ENCODE measurements at regions not wholly inside any gene's neighbourhood (a gene's known extent, or its start where the extent isn't known, plus 50 kb on each side); places are given as distances from the start of the nearest gene placed in this dataset.

DNA sequence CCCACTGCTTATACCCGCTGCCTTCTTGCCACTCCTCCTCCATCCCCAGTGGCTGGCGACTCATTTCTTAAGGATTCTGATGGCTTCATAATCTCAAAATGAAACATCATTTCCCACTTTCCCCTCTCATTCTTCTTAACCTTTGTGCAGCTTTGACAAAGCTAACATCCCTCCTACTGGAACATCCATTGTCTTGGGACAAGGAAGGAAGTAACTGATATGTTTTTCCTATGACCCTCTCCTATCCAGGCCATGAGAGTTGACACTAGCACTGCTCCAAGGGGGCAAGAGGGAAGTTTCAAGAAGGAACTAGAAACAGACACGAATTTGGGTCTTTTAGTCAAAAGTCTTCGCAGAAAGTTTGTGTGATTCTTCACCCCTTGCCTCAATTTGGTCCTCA is 71.7 kb upstream of the SNX2 start:
- ChIA-PET POLR2A (interaction anchor here (0.6 kb wide), 1 partner anchor 902 kb away, joined by 3 read pairs; no protein-coding TSS in a partner anchor), CTCF (interaction anchor here (0.6 to 4.2 kb wide), 41 partner anchors 9 to 916 kb away, joined by 3 to 74 read pairs (median 5); partner anchors contain the start of genes SNX2 and SNX24)
- Mint-ChIP-seq H3K4me1 (ENCODE audit: insufficient read depth, unreplicated experiment) (no peaks in the 10 kb centered on the region), H3K27ac (ENCODE audit: low read depth, unreplicated experiment) (no peak overlapping the region), H3K9me3 (ENCODE audit: unreplicated experiment) (no peaks in the 10 kb centered on the region), H3K27me3 (ENCODE audit: insufficient read depth, unreplicated experiment) (no peaks in the 10 kb centered on the region), H3K4me3 (ENCODE audit: unreplicated experiment) (no peak overlapping the region), H3K36me3 (ENCODE audit: insufficient read depth, unreplicated experiment) (no peaks in the 10 kb centered on the region)
- TF ChIP-seq, protein P1, sequence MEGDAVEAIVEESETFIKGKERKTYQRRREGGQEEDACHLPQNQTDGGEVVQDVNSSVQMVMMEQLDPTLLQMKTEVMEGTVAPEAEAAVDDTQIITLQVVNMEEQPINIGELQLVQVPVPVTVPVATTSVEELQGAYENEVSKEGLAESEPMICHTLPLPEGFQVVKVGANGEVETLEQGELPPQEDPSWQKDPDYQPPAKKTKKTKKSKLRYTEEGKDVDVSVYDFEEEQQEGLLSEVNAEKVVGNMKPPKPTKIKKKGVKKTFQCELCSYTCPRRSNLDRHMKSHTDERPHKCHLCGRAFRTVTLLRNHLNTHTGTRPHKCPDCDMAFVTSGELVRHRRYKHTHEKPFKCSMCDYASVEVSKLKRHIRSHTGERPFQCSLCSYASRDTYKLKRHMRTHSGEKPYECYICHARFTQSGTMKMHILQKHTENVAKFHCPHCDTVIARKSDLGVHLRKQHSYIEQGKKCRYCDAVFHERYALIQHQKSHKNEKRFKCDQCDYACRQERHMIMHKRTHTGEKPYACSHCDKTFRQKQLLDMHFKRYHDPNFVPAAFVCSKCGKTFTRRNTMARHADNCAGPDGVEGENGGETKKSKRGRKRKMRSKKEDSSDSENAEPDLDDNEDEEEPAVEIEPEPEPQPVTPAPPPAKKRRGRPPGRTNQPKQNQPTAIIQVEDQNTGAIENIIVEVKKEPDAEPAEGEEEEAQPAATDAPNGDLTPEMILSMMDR (IDR thresholded peaks at IDR 0.05; ENCODE audit: unreplicated experiment) = no peak
- BruUV-seq (replicated peaks) = no TSS peak
- no peak for DNase-seq (ENCODE audit: unreplicated experiment)
- intact Hi-C loops (cut with micrococcal nuclease) = loop anchor here (10.0 kb wide), 2 partner anchors 182 to 662 kb away; no protein-coding TSS in a partner anchor

DNA sequence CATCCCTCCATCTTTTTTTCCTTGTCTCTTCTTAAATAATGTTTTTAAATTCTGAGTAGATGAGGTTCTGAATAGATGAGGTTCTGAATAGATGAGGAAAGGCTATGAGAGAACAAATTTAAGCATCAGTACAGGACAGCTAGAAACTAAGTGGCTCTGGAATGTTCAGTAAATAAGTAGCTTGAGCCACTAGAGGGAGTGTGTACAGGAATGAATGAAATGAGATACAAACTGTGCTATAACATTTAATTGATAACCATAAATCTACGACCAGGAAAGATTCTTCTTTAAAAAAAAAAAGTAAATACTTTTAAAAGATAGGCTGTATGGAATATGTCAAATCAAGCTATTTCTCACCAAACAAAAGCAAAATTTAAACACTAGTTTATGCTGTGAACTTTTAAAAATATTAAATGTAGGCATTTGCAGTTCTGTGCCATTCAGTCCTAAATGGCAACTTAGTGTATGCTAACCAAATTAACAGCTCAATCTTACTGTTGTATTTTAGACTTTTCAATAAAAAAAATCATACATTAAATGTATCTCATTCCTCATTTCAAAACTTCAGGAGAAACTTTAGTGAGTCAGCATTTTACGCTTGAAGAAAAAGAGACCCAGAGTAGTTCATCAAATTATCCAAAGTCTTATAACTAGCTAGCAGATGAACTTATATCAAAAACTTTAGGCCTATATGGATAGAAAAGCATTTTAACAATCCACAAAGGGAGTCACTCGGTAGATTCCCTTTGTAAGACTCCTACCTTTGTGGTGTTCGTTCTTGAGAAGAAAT is 70.4 kb upstream of the SNX2 start:
- POLR2A ChIA-PET = interaction anchor here (0.6 to 2.6 kb wide), 9 partner anchors 9 to 741 kb away, joined by 3 to 18 read pairs (median 4); partner anchors contain the start of gene SNX2
- no peak overlapping the region for H3K4me3 Mint-ChIP-seq (ENCODE audit: unreplicated experiment)
- intact Hi-C loops (cut with micrococcal nuclease) = loop anchor here (1.0 to 10.0 kb wide), 5 partner anchors 72 to 660 kb away; no protein-coding TSS in a partner anchor
- peak; percentile 69 for DNase-seq (ENCODE audit: unreplicated experiment)
- no peaks in the 10 kb centered on the region for H3K9me3 Mint-ChIP-seq (ENCODE audit: unreplicated experiment)
- TF ChIP-seq, protein P1 (IDR thresholded peaks at IDR 0.05; ENCODE audit: unreplicated experiment) = peak; percentile 61
- no peaks in the 10 kb centered on the region for H3K4me1 Mint-ChIP-seq (ENCODE audit: insufficient read depth, unreplicated experiment)
- H3K36me3 Mint-ChIP-seq (ENCODE audit: insufficient read depth, unreplicated experiment) = no peaks in the 10 kb centered on the region
- CTCF ChIA-PET = interaction anchor here (0.5 to 4.2 kb wide), 89 partner anchors 11 to 1757 kb away, joined by 3 to 74 read pairs (median 4); partner anchors contain the start of genes SNX2 and SNX24
- H3K27ac Mint-ChIP-seq (ENCODE audit: low read depth, unreplicated experiment) = no peak overlapping the region
- H3K27me3 Mint-ChIP-seq (ENCODE audit: insufficient read depth, unreplicated experiment) = no peaks in the 10 kb centered on the region
- BruUV-seq (replicated peaks) = no TSS peak

- DNase-seq (ENCODE audit: unreplicated experiment) = no peak
- H3K36me3 Mint-ChIP-seq (ENCODE audit: insufficient read depth, unreplicated experiment) = no peaks in the 10 kb centered on the region
- POLR2A ChIA-PET = interaction anchor here (0.5 to 2.6 kb wide), 3 partner anchors 33 to 70 kb away, joined by 3 to 18 read pairs (median 4); partner anchors contain the start of gene SNX2
- CTCF ChIA-PET = interaction anchor here (0.7 to 4.2 kb wide), 11 partner anchors 9 to 452 kb away, joined by 3 to 74 read pairs (median 8); partner anchors contain the start of gene SNX24
- TF ChIP-seq, protein P1 (IDR thresholded peaks at IDR 0.05; ENCODE audit: unreplicated experiment) = no peak
- BruUV-seq (replicated peaks) = no TSS peak
- no peaks in the 10 kb centered on the region for H3K27me3 Mint-ChIP-seq (ENCODE audit: insufficient read depth, unreplicated experiment)
- H3K9me3 Mint-ChIP-seq (ENCODE audit: unreplicated experiment) = no peaks in the 10 kb centered on the region
- intact Hi-C loops (cut with micrococcal nuclease) = loop anchor here (2.0 to 10.0 kb wide), 3 partner anchors 141 to 659 kb away; no protein-coding TSS in a partner anchor
- H3K27ac Mint-ChIP-seq (ENCODE audit: low read depth, unreplicated experiment) = no peak overlapping the region
- no peaks in the 10 kb centered on the region for H3K4me1 Mint-ChIP-seq (ENCODE audit: insufficient read depth, unreplicated experiment)
- H3K4me3 Mint-ChIP-seq (ENCODE audit: unreplicated experiment) = no peak overlapping the region
Observed at GRCh38 chr5:122705851-122706250, 69.0 kb upstream of the SNX2 start.

- H3K9me3 Mint-ChIP-seq (ENCODE audit: unreplicated experiment) = no peaks in the 10 kb centered on the region
- H3K4me3 Mint-ChIP-seq (ENCODE audit: unreplicated experiment) = no peak overlapping the region
- DNase-seq (ENCODE audit: unreplicated experiment) = no peak
- H3K27me3 Mint-ChIP-seq (ENCODE audit: insufficient read depth, unreplicated experiment) = no peaks in the 10 kb centered on the region
- H3K4me1 Mint-ChIP-seq (ENCODE audit: insufficient read depth, unreplicated experiment) = no peaks in the 10 kb centered on the region
- intact Hi-C loops (cut with micrococcal nuclease) = loop anchor here (10.0 kb wide), 2 partner anchors 177 to 657 kb away; no protein-coding TSS in a partner anchor
- H3K36me3 Mint-ChIP-seq (ENCODE audit: insufficient read depth, unreplicated experiment) = no peaks in the 10 kb centered on the region
- H3K27ac Mint-ChIP-seq (ENCODE audit: low read depth, unreplicated experiment) = no peak overlapping the region
- CTCF ChIA-PET = interaction anchor here (0.6 kb wide), 1 partner anchor 7 kb away, joined by 3 read pairs; no protein-coding TSS in a partner anchor
- TF ChIP-seq, protein P1 (IDR thresholded peaks at IDR 0.05; ENCODE audit: unreplicated experiment) = no peak
- POLR2A ChIA-PET = no interaction called here
- no TSS peak for BruUV-seq (replicated peaks)
Observed at GRCh38 chr5:122707796-122708195, 67.1 kb upstream of the SNX2 start.
